22Rv1 (cell line): ENCODE measurements at regions not wholly inside any gene's neighbourhood (a gene's known extent, or its start where the extent isn't known, plus 50 kb on each side); places are given as distances from the start of the nearest gene placed in this dataset.

Source experiments
- CTCF ChIP-seq: fragments of 450-650 bp; IDR thresholded peaks from 2 replicates; pipeline ENCODE4 v1.5.1; 2017; ENCODE audit warnings: mild to moderate bottlenecking
- ZFX ChIP-seq: fragments of 450-650 bp; IDR thresholded peaks from 2 replicates; pipeline ENCODE4 v1.6.1; 2017; ENCODE audit warnings: antibody characterized with exemption, borderline replicate concordance

DNA sequence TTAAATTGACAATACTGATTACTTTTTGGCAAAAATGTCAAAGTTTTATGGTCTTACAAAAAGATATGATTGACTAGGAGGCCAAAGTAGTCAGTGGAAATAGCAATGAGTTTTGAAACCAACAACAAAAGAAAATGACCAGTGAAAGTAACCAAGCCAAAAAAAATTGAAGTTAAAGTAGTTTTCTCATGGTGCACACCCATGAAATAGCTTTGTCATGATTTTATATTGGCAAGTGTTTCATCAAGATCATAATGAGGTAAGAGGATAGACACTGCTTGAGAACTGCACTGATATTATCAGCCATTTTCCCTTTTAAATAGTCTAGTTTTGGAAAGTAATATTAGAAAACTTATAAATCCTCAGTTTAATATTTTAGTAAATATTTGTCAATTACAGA lies 206.2 kb upstream of the ADAMTS5 start:
- TF ChIP-seq ZFX (no peak), CTCF (no peak)
